NB4 (cell line): ENCODE measurements at regions not wholly inside any gene's neighbourhood (a gene's known extent, or its start where the extent isn't known, plus 50 kb on each side); places are given as distances from the start of the nearest gene placed in this dataset.

Experiments used
- CTCF ChIP-seq: IDR thresholded peaks from one replicate; pipeline ENCODE4 v1.5.1; 2012; ENCODE audit warnings: low read depth, low read length
- MAX ChIP-seq: IDR thresholded peaks from 2 replicates; pipeline ENCODE4 v1.6.1; 2011; ENCODE audit warnings: low read depth, low read length
- MYC ChIP-seq: IDR thresholded peaks from 2 replicates; pipeline ENCODE4 v1.6.1; 2011; ENCODE audit warnings: low read depth, low read length
- POLR2A ChIP-seq: IDR thresholded peaks from 2 replicates; pipeline ENCODE4 v1.6.1; 2011; ENCODE audit warnings: mild to moderate bottlenecking; ENCODE audit not compliant: insufficient read length; ENCODE audit errors: extremely low read depth

DNA sequence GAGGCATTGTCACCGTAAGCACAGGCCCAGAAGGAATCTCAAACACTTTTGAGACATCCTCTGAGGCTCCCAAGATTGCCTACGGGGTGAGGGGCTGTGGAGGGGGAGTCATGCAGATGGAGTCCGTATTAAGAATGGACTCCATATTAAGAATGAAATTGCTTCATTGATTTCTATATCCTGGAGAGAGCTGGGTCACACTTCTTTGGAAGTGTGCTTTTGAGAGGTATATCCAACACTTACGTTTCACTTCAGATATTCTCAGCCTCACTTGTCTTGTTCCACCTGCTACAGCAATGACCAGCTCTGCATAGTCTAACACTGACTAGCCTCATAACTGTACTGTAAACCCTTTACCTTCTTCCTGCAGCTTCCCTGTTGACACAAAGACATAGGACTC is 62.6 kb upstream of the ARHGAP5 start:
- TF ChIP-seq CTCF (no peak), POLR2A (no peak), MAX (no peak), MYC (no peak)
